HG03354 (cell line): ENCODE measurements at regions not wholly inside any gene's neighbourhood (a gene's known extent, or its start where the extent isn't known, plus 50 kb on each side); places are given as distances from the start of the nearest gene placed in this dataset.

Experiments
- ATAC-seq: cut with Tn5 transposase; IDR thresholded peaks from one replicate; pipeline ENCODE4 v1.9.1; 2021; ENCODE audit warnings: mild to moderate bottlenecking; ENCODE audit not compliant: unreplicated experiment, poor library complexity, severe bottlenecking

- ATAC-seq: no peak
Observed at GRCh38 chr10:61319386-61320256, 133.6 kb downstream of the TMEM26 start.

GRCh38 chr10:61318429-61318828 is 134.8 kb downstream of the TMEM26 start:
- ATAC-seq: no peak

- no peak for ATAC-seq
Observed at GRCh38 chr10:61317706-61318105, 135.5 kb downstream of the TMEM26 start.

GRCh38 chr10:61316676-61317265 is 136.4 kb downstream of the TMEM26 start:
- no peak for ATAC-seq

- no peak for ATAC-seq
Observed at GRCh38 chr10:61314273-61314672, 138.9 kb downstream of the TMEM26 start.

GRCh38 chr10:61313460-61313859 is 139.7 kb downstream of the TMEM26 start:
- no peak for ATAC-seq

GRCh38 chr10:61304746-61305145 is 148.4 kb downstream of the TMEM26 start:
- ATAC-seq: no peak

GRCh38 chr10:61302124-61302523 is 151.1 kb downstream of the TMEM26 start:
- no peak for ATAC-seq

GRCh38 chr10:61301575-61301974 is 151.6 kb downstream of the TMEM26 start:
- no peak for ATAC-seq

- no peak for ATAC-seq
Observed at GRCh38 chr10:61299841-61300240, 153.3 kb downstream of the TMEM26 start.

GRCh38 chr10:61299156-61299555 is 154.0 kb downstream of the TMEM26 start:
- no peak for ATAC-seq

- no peak for ATAC-seq
Observed at GRCh38 chr10:61298194-61298593, 155.0 kb downstream of the TMEM26 start.

GRCh38 chr10:61296161-61296560 is 157.0 kb downstream of the TMEM26 start:
- no peak for ATAC-seq

- ATAC-seq: no peak
Observed at GRCh38 chr10:61294131-61294530, 159.1 kb downstream of the TMEM26 start.

- ATAC-seq: no peak
Observed at GRCh38 chr10:61289813-61290212, 163.4 kb downstream of the TMEM26 start.

- ATAC-seq: peak; percentile 100
Observed at GRCh38 chr10:61286686-61287085, 166.5 kb downstream of the TMEM26 start.

- ATAC-seq: no peak
Observed at GRCh38 chr10:61285749-61286148, 167.4 kb downstream of the TMEM26 start.

- ATAC-seq: no peak
Observed at GRCh38 chr10:61284222-61284890, 168.8 kb downstream of the TMEM26 start.

- no peak for ATAC-seq
Observed at GRCh38 chr10:61283481-61284221, 169.5 kb downstream of the TMEM26 start.

GRCh38 chr10:61283066-61283465 is 170.1 kb downstream of the TMEM26 start:
- no peak for ATAC-seq
